Loucy (cell line): ENCODE measurements at regions not wholly inside any gene's neighbourhood (a gene's known extent, or its start where the extent isn't known, plus 50 kb on each side); places are given as distances from the start of the nearest gene placed in this dataset.

ENCODE experiments used
- H2AFZ ChIP-seq: fragments of 200-600 bp; sonication (generic); 2 replicates; pipeline ENCODE4 v1.6.0; 2016; ENCODE audit warnings: antibody characterized with exemption, mild to moderate bottlenecking, low read length, moderate library complexity
- H3F3A ChIP-seq: fragments of 200-600 bp; 2 replicates; pipeline ENCODE4 v1.6.0; 2016; ENCODE audit warnings: antibody characterized with exemption, low read depth, mild to moderate bottlenecking
- H3K27me3 ChIP-seq: fragments of 200-600 bp; sonication (generic); 2 replicates; pipeline ENCODE4 v1.6.1; 2014; ENCODE audit warnings: low read length, mild to moderate bottlenecking; ENCODE audit not compliant: insufficient read depth, poor library complexity, severe bottlenecking
- H3K36me3 ChIP-seq: fragments of 200-600 bp; sonication (generic); 2 replicates; pipeline ENCODE4 v1.6.1; 2016; ENCODE audit warnings: low read length; ENCODE audit not compliant: insufficient read depth
- H3K4me1 ChIP-seq: fragments of 200-600 bp; sonication (generic); 2 replicates; pipeline ENCODE4 v1.5.1; 2014; ENCODE audit warnings: low read length, mild to moderate bottlenecking; ENCODE audit not compliant: insufficient read depth, poor library complexity, severe bottlenecking
- H3K4me2 ChIP-seq: fragments of 200-600 bp; sonication (generic); 2 replicates; pipeline ENCODE4 v1.6.0; 2014; ENCODE audit warnings: antibody characterized with exemption, low read length, low read depth, mild to moderate bottlenecking; ENCODE audit not compliant: poor library complexity, severe bottlenecking
- H3K4me3 ChIP-seq: fragments of 200-600 bp; sonication (generic); 2 replicates; pipeline ENCODE4 v1.5.1; 2014; ENCODE audit warnings: low read length, mild to moderate bottlenecking, mixed read lengths; ENCODE audit not compliant: poor library complexity, severe bottlenecking
- H3K79me2 ChIP-seq: fragments of 200-600 bp; sonication (generic); 2 replicates; pipeline ENCODE4 v1.6.1; 2014; ENCODE audit warnings: low read length; ENCODE audit not compliant: insufficient read depth
- H3K9ac ChIP-seq: fragments of 200-600 bp; sonication (generic); 2 replicates; pipeline ENCODE4 v1.6.0; 2014; ENCODE audit warnings: mild to moderate bottlenecking, low read depth, low read length, moderate library complexity; ENCODE audit not compliant: poor library complexity, severe bottlenecking
- H3K9me2 ChIP-seq: fragments of 200-600 bp; sonication (generic); replicated peaks from 2 replicates; pipeline ENCODE4 v1.6.1; 2016; ENCODE audit warnings: low read depth, low read length, mixed read lengths
- H3K9me3 ChIP-seq: fragments of 200-600 bp; sonication (generic); 2 replicates; pipeline ENCODE4 v1.6.1; 2014; ENCODE audit warnings: mild to moderate bottlenecking, antibody characterized with exemption, low read length, low read depth; ENCODE audit not compliant: insufficient read depth
- H4K20me1 ChIP-seq: fragments of 200-600 bp; sonication (generic); 2 replicates; pipeline ENCODE4 v1.6.0; 2014; ENCODE audit warnings: antibody characterized with exemption, low read length, mild to moderate bottlenecking; ENCODE audit not compliant: insufficient read depth, poor library complexity, severe bottlenecking
- EZH2phosphoT487 ChIP-seq: fragments of 200-600 bp; IDR thresholded peaks from 2 replicates; pipeline ENCODE4 v1.6.1; 2018; ENCODE audit warnings: antibody characterized with exemption, mild to moderate bottlenecking, moderate library complexity, borderline replicate concordance
- TF ChIP-seq, protein P1 (sequence below): fragments of 200-600 bp; sonication (generic); conservative IDR thresholded peaks from 2 replicates; pipeline ENCODE4 v1.5.1; 2014; ENCODE audit warnings: mild to moderate bottlenecking, antibody characterized with exemption, low read length

DNA sequence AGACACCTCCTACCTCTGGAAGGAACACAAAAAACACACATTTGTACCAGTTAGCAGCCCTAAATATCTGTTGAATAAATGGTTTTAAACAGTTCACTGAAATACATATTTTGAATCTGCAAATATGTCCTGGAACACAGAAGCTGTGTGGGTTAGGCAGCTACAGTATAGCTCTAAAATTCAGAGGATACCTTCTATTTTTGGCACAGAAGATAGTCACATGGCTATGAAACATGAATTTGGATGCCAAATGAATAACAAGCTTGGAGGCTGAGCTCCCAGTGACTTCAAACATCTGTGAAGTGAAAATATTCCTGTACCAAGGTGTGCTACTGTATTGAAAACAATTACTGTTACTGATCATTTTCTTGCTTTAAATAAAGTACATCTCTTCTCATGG, 391.5 kb upstream of the ADGRL2 start:
- no peaks in the 10 kb centered on the region for H4K20me1 ChIP-seq
- H3K27me3 ChIP-seq: no peaks in the 10 kb centered on the region
- H3K79me2 ChIP-seq: no peaks in the 10 kb centered on the region
- H3K9me3 ChIP-seq: no peaks in the 10 kb centered on the region
- no peaks in the 10 kb centered on the region for H3K36me3 ChIP-seq
- no peak overlapping the region for H3K4me3 ChIP-seq
- H3K4me2 ChIP-seq: no peak overlapping the region
- no peak overlapping the region for H3K9ac ChIP-seq
- no peak overlapping the region for H2AFZ ChIP-seq
- H3K9me2 ChIP-seq: no peaks in the 10 kb centered on the region
- TF ChIP-seq EZH2phosphoT487: no peak
- TF ChIP-seq, protein P1, sequence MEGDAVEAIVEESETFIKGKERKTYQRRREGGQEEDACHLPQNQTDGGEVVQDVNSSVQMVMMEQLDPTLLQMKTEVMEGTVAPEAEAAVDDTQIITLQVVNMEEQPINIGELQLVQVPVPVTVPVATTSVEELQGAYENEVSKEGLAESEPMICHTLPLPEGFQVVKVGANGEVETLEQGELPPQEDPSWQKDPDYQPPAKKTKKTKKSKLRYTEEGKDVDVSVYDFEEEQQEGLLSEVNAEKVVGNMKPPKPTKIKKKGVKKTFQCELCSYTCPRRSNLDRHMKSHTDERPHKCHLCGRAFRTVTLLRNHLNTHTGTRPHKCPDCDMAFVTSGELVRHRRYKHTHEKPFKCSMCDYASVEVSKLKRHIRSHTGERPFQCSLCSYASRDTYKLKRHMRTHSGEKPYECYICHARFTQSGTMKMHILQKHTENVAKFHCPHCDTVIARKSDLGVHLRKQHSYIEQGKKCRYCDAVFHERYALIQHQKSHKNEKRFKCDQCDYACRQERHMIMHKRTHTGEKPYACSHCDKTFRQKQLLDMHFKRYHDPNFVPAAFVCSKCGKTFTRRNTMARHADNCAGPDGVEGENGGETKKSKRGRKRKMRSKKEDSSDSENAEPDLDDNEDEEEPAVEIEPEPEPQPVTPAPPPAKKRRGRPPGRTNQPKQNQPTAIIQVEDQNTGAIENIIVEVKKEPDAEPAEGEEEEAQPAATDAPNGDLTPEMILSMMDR: no peak
- no peaks in the 10 kb centered on the region for H3K4me1 ChIP-seq
- H3F3A ChIP-seq: no peaks in the 10 kb centered on the region

- TF ChIP-seq, protein P1: no peak
- no peak for TF ChIP-seq EZH2phosphoT487
- no peaks in the 10 kb centered on the region for H3K79me2 ChIP-seq
- no peaks in the 10 kb centered on the region for H3K4me1 ChIP-seq
- no peak overlapping the region for H2AFZ ChIP-seq
- H3F3A ChIP-seq: no peaks in the 10 kb centered on the region
- H3K4me3 ChIP-seq: no peak overlapping the region
- no peaks in the 10 kb centered on the region for H4K20me1 ChIP-seq
- no peaks in the 10 kb centered on the region for H3K27me3 ChIP-seq
- no peak overlapping the region for H3K9ac ChIP-seq
- H3K9me3 ChIP-seq: no peaks in the 10 kb centered on the region
- H3K36me3 ChIP-seq: no peaks in the 10 kb centered on the region
- no peaks in the 10 kb centered on the region for H3K9me2 ChIP-seq
- H3K4me2 ChIP-seq: no peak overlapping the region
Measured at GRCh38 chr1:81408419-81408818, 392.3 kb upstream of the ADGRL2 start.

DNA sequence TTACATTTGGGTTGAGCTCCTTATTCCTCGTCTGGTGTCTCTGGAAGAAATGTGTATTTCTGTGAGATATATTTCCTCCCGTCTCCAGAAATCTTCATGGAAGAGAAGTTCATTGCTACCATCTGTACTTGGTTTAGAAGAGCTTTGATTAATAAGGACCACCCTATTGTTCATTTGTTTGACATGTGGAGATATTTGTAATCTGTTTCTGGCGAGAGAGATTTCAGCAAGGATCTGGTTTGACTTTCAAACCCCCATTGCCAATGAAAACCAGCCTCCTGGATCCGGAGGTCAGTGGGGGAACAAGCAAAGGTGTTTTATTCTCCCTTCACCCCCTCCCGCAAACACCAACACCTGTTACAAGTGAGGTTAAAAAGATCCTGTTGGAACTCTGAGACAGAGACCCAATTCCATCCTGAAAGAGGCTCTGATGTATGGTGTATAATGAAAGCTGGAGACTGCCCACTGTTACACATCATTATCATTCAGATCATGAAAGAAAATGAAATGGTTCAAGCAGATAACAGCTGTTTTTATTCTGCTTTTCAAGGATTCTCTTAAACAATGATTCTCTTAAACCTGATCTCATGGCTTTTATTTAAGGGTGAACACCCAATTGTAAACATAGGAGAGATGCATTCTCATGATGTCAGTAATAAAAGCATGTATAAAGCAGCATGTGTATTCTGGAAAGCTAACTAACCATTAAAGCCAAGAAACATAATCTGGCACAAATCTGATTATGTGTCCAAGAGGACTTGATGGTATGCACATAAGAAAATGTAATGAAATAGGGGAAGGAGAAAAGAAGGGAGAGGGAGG, 393.5 kb upstream of the ADGRL2 start:
- H2AFZ ChIP-seq: no peak overlapping the region; the same call in 1 of the 2 replicates
- H3K36me3 ChIP-seq: no peaks in the 10 kb centered on the region
- H3K9ac ChIP-seq: no peak overlapping the region
- no peaks in the 10 kb centered on the region for H4K20me1 ChIP-seq
- no peaks in the 10 kb centered on the region for H3K27me3 ChIP-seq
- H3F3A ChIP-seq: no peaks in the 10 kb centered on the region
- no peak overlapping the region for H3K4me3 ChIP-seq
- peaks cover 4% of the 10 kb centered on the region; the same call in 1 of the 2 replicates for H3K9me3 ChIP-seq
- H3K79me2 ChIP-seq: no peaks in the 10 kb centered on the region
- TF ChIP-seq EZH2phosphoT487: no peak
- TF ChIP-seq, protein P1: no peak
- H3K9me2 ChIP-seq: no peaks in the 10 kb centered on the region
- no peaks in the 10 kb centered on the region for H3K4me1 ChIP-seq
- no peak overlapping the region for H3K4me2 ChIP-seq
